Vagina (tissue), 2 donors: ENCODE measurements at regions not wholly inside any gene's neighbourhood (a gene's known extent, or its start where the extent isn't known, plus 50 kb on each side); places are given as distances from the start of the nearest gene placed in this dataset.

Experiments
- DNase-seq, 2 donors: peaks; one replicate each; pipeline ENCODE4 v3.0.0-alpha.2; 2017; ENCODE audit errors: extremely low spot score in 2 of 2
- H3K27ac ChIP-seq: fragments of 200-600 bp; sonication (generic); one replicate; pipeline ENCODE4 v1.5.1; 2019
- H3K27me3 ChIP-seq: fragments of 200-600 bp; sonication (generic); one replicate; pipeline ENCODE4 v1.5.1; 2019
- H3K36me3 ChIP-seq, 2 donors: fragments of 200-600 bp; sonication (generic); one replicate each; pipeline ENCODE4 v1.5.1; 2017 to 2019
- H3K4me1 ChIP-seq: fragments of 200-600 bp; sonication (generic); one replicate; pipeline ENCODE4 v1.5.1; 2019
- H3K4me3 ChIP-seq, 2 donors: fragments of 200-600 bp; sonication (generic); 1 replicate in 1 of 2; 2 replicates in 1 of 2; pipeline ENCODE4 v1.5.1; 2016 to 2019
- H3K9me3 ChIP-seq: fragments of 200-600 bp; sonication (generic); one replicate; pipeline ENCODE4 v1.5.1; 2019
- CTCF ChIP-seq, 3 experiments: fragments of 450-650 bp in 2 of 3; fragments of 200-600 bp in 1 of 3; sonication (generic) in 1 of 3; IDR thresholded peaks; one replicate each; pipeline ENCODE4 v1.5.1; 2017 to 2019; ENCODE audit warnings: antibody characterized with exemption in 3 of 3, mild to moderate bottlenecking in 2 of 3, moderate library complexity in 2 of 3
- POLR2A ChIP-seq, 2 donors: fragments of 450-650 bp; IDR thresholded peaks; one replicate each; pipeline ENCODE4 v1.6.1; 2017; ENCODE audit warnings: antibody characterized with exemption in 2 of 2, mild to moderate bottlenecking in 2 of 2, moderate library complexity in 2 of 2
- POLR2AphosphoS5 ChIP-seq, 2 donors: sonication (generic); formaldehyde crosslinking; IDR thresholded peaks; one replicate each; pipeline ENCODE4 v1.9.0; 2017; ENCODE audit warnings: antibody characterized with exemption in 2 of 2, mild to moderate bottlenecking in 2 of 2, low read depth in 1 of 2; ENCODE audit not compliant: insufficient read depth in 1 of 2
- intact Hi-C: fragments of 100-400 bp; cut with DNase I; formaldehyde crosslinking; loops from one replicate; pipeline ENCODE4 v1.15.1; 2023

GRCh38 chr1:195872376-195872775, 735.9 kb downstream of the KCNT2 start:
- H3K4me3 ChIP-seq = no peak overlapping the region
- DNase-seq = no peak
- no peaks in the 10 kb centered on the region for H3K9me3 ChIP-seq
- H3K4me1 ChIP-seq = no peaks in the 10 kb centered on the region
- TF ChIP-seq CTCF (IDR thresholded peaks at IDR 0.05) = no peak
- no peak for TF ChIP-seq POLR2AphosphoS5 (IDR thresholded peaks at IDR 0.05; ENCODE audit: insufficient read depth in 1 of 2, low read depth in 1 of 2)
- TF ChIP-seq POLR2A (IDR thresholded peaks at IDR 0.05) = no peak
- H3K36me3 ChIP-seq = no peaks in the 10 kb centered on the region
- H3K27ac ChIP-seq = no peak overlapping the region
- intact Hi-C loops = no loop called here
- H3K27me3 ChIP-seq = no peaks in the 10 kb centered on the region

- DNase-seq = no peak
- intact Hi-C loops = no loop called here
- TF ChIP-seq CTCF (IDR thresholded peaks at IDR 0.05) (no peak), POLR2AphosphoS5 (IDR thresholded peaks at IDR 0.05; ENCODE audit: insufficient read depth in 1 of 2, low read depth in 1 of 2) (no peak), POLR2A (IDR thresholded peaks at IDR 0.05) (no peak)
Measured at GRCh38 chr1:195867638-195868037, 740.6 kb downstream of the KCNT2 start.

GRCh38 chr1:195866781-195867222, 741.4 kb downstream of the KCNT2 start:
- TF ChIP-seq CTCF (IDR thresholded peaks at IDR 0.05) = no peak
- no peak for TF ChIP-seq POLR2A (IDR thresholded peaks at IDR 0.05)
- no peak for TF ChIP-seq POLR2AphosphoS5 (IDR thresholded peaks at IDR 0.05; ENCODE audit: insufficient read depth in 1 of 2, low read depth in 1 of 2)
- Histone ChIP-seq H3K4me3 (no peak overlapping the region), H3K27ac (no peak overlapping the region), H3K27me3 (no peaks in the 10 kb centered on the region), H3K4me1 (no peaks in the 10 kb centered on the region), H3K9me3 (no peaks in the 10 kb centered on the region), H3K36me3 (no peaks in the 10 kb centered on the region)
- no peak for DNase-seq
- intact Hi-C loops = no loop called here

More at GRCh38 chr1:195867638-195868037, 740.6 kb downstream of the KCNT2 start:
- H3K36me3 ChIP-seq = no peaks in the 10 kb centered on the region
- no peak overlapping the region for H3K4me3 ChIP-seq
- no peak overlapping the region for H3K27ac ChIP-seq
- H3K4me1 ChIP-seq = no peaks in the 10 kb centered on the region
- H3K9me3 ChIP-seq = no peaks in the 10 kb centered on the region
- no peaks in the 10 kb centered on the region for H3K27me3 ChIP-seq

- H3K36me3 ChIP-seq = no peaks in the 10 kb centered on the region
- DNase-seq = no peak
- H3K4me3 ChIP-seq = no peak overlapping the region
- H3K4me1 ChIP-seq = no peaks in the 10 kb centered on the region
- TF ChIP-seq POLR2A (IDR thresholded peaks at IDR 0.05) = no peak
- TF ChIP-seq POLR2AphosphoS5 (IDR thresholded peaks at IDR 0.05; ENCODE audit: insufficient read depth in 1 of 2, low read depth in 1 of 2) = no peak
- no peak for TF ChIP-seq CTCF (IDR thresholded peaks at IDR 0.05)
- intact Hi-C loops = no loop called here
- no peaks in the 10 kb centered on the region for H3K9me3 ChIP-seq
- H3K27ac ChIP-seq = no peak overlapping the region
- no peaks in the 10 kb centered on the region for H3K27me3 ChIP-seq
Measured at GRCh38 chr1:195866091-195866780, 742.0 kb downstream of the KCNT2 start.

- no peaks in the 10 kb centered on the region for H3K9me3 ChIP-seq
- intact Hi-C loops = no loop called here
- no peaks in the 10 kb centered on the region for H3K4me1 ChIP-seq
- no peaks in the 10 kb centered on the region for H3K36me3 ChIP-seq
- H3K4me3 ChIP-seq = no peak overlapping the region
- DNase-seq = no peak
- H3K27ac ChIP-seq = no peak overlapping the region
- TF ChIP-seq CTCF (IDR thresholded peaks at IDR 0.05) (no peak), POLR2AphosphoS5 (IDR thresholded peaks at IDR 0.05; ENCODE audit: insufficient read depth in 1 of 2, low read depth in 1 of 2) (no peak), POLR2A (IDR thresholded peaks at IDR 0.05) (no peak)
- no peaks in the 10 kb centered on the region for H3K27me3 ChIP-seq
Measured at GRCh38 chr1:195851804-195852203, 756.4 kb downstream of the KCNT2 start.
